OCI-LY3 (cell line): ENCODE measurements at regions not wholly inside any gene's neighbourhood (a gene's known extent, or its start where the extent isn't known, plus 50 kb on each side); places are given as distances from the start of the nearest gene placed in this dataset.

ENCODE experiments used
- H2AFZ ChIP-seq: fragments of 200-600, 300-600 bp; shearing (Covaris generic); 2 replicates; pipeline ENCODE4 v1.6.0; 2014; ENCODE audit warnings: antibody characterized with exemption, low read depth, low read length
- H3K27ac ChIP-seq: fragments of 200-600, 300-600 bp; sonication (generic); 2 replicates; pipeline ENCODE4 v1.5.1; 2014; ENCODE audit warnings: mild to moderate bottlenecking, low read length, moderate library complexity, mixed read lengths
- H3K27me3 ChIP-seq: fragments of 200-600, 300-600 bp; sonication (generic); 2 replicates; pipeline ENCODE4 v1.6.1; 2014; ENCODE audit warnings: low read depth, low read length, mixed read lengths
- H3K36me3 ChIP-seq: fragments of 200-600, 300-600 bp; sonication (generic); replicated peaks from 2 replicates; pipeline ENCODE3; 2014; ENCODE audit warnings: low read depth, low read length, mixed read lengths
- H3K4me1 ChIP-seq: fragments of 300-600, 200-600 bp; sonication (generic); 2 replicates; pipeline ENCODE4 v1.6.1; 2014; ENCODE audit warnings: low read length, mixed read lengths
- H3K4me2 ChIP-seq: fragments of 200-600, 300-600 bp; sonication (generic); 2 replicates; pipeline ENCODE4 v1.6.1; 2014; ENCODE audit warnings: low read length, mixed read lengths
- H3K4me3 ChIP-seq: fragments of 300-600, 200-600 bp; sonication (generic); 2 replicates; pipeline ENCODE4 v1.5.1; 2014; ENCODE audit warnings: antibody characterized with exemption, mild to moderate bottlenecking, low read length, moderate library complexity
- H3K79me2 ChIP-seq: fragments of 300-600, 200-600 bp; shearing (Covaris generic); 2 replicates; pipeline ENCODE4 v1.6.1; 2014; ENCODE audit warnings: mild to moderate bottlenecking, low read length, mixed read lengths
- H3K9ac ChIP-seq: fragments of 300-600, 200-600 bp; shearing (Covaris generic); 2 replicates; pipeline ENCODE4 v1.6.0; 2014; ENCODE audit warnings: mild to moderate bottlenecking, low read length, moderate library complexity
- H3K9me3 ChIP-seq: fragments of 200-600, 300-600 bp; shearing (Covaris generic); 2 replicates; pipeline ENCODE4 v1.6.1; 2014; ENCODE audit warnings: low read length, mixed read lengths; ENCODE audit not compliant: insufficient read depth
- H4K20me1 ChIP-seq: fragments of 200-600, 300-600 bp; sonication (generic); 2 replicates; pipeline ENCODE4 v1.6.1; 2016; ENCODE audit warnings: low read length, mixed read lengths; ENCODE audit not compliant: insufficient read depth
- EZH2phosphoT487 ChIP-seq: fragments of 200-600 bp; shearing (Covaris generic); IDR thresholded peaks from 2 replicates; pipeline ENCODE4 v1.6.1; 2018; ENCODE audit warnings: antibody characterized with exemption, mixed run types, low read depth
- TF ChIP-seq, protein P1 (sequence below): fragments of 200-600, 300-600 bp; sonication (generic); IDR thresholded peaks from 2 replicates; pipeline ENCODE4 v1.5.1; 2014; ENCODE audit warnings: antibody characterized with exemption, low read length, low read depth

DNA sequence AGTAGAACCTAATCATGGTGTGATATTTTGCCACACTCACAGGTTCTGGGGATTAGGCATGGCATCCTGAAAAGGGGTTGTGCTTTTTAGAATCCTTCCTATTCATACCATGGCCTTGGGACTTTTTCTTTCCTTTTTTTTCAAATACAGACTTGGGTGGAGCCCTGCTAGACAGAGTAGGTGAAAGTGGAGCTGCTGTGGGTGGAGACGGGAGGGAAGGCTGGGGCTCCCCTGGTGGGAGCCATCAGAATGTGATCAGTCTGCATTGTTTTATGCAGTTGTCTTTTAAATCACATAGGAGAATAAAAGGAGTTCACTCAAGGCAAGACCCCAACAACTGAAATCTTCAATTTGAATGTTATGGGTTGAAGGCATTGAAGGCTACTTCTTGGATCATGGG is 130.2 kb downstream of the VAPA start:
- H3K4me1 ChIP-seq = no peaks in the 10 kb centered on the region
- H3K27ac ChIP-seq = no peak overlapping the region
- H3K4me3 ChIP-seq = no peak overlapping the region
- no peaks in the 10 kb centered on the region for H4K20me1 ChIP-seq
- H3K36me3 ChIP-seq = no peaks in the 10 kb centered on the region
- no peaks in the 10 kb centered on the region for H3K79me2 ChIP-seq
- no peak overlapping the region for H3K4me2 ChIP-seq
- H3K9me3 ChIP-seq = no peaks in the 10 kb centered on the region
- no peak for TF ChIP-seq EZH2phosphoT487
- TF ChIP-seq, protein P1, sequence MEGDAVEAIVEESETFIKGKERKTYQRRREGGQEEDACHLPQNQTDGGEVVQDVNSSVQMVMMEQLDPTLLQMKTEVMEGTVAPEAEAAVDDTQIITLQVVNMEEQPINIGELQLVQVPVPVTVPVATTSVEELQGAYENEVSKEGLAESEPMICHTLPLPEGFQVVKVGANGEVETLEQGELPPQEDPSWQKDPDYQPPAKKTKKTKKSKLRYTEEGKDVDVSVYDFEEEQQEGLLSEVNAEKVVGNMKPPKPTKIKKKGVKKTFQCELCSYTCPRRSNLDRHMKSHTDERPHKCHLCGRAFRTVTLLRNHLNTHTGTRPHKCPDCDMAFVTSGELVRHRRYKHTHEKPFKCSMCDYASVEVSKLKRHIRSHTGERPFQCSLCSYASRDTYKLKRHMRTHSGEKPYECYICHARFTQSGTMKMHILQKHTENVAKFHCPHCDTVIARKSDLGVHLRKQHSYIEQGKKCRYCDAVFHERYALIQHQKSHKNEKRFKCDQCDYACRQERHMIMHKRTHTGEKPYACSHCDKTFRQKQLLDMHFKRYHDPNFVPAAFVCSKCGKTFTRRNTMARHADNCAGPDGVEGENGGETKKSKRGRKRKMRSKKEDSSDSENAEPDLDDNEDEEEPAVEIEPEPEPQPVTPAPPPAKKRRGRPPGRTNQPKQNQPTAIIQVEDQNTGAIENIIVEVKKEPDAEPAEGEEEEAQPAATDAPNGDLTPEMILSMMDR = no peak
- no peak overlapping the region for H2AFZ ChIP-seq
- H3K9ac ChIP-seq = no peak overlapping the region
- H3K27me3 ChIP-seq = no peaks in the 10 kb centered on the region

GRCh38 chr18:10045296-10045891 is 131.6 kb downstream of the VAPA start:
- Histone ChIP-seq H3K4me2 (no peak overlapping the region), H3K79me2 (no peaks in the 10 kb centered on the region), H3K4me3 (no peak overlapping the region), H2AFZ (no peak overlapping the region), H3K9me3 (no peaks in the 10 kb centered on the region), H4K20me1 (no peaks in the 10 kb centered on the region), H3K4me1 (no peaks in the 10 kb centered on the region), H3K27ac (no peak overlapping the region), H3K9ac (no peak overlapping the region), H3K27me3 (no peaks in the 10 kb centered on the region), H3K36me3 (no peaks in the 10 kb centered on the region)
- TF ChIP-seq EZH2phosphoT487 = no peak
- TF ChIP-seq, protein P1 = no peak

GRCh38 chr18:10046178-10046807 is 132.5 kb downstream of the VAPA start:
- Histone ChIP-seq H2AFZ (no peak overlapping the region), H3K27ac (no peak overlapping the region), H4K20me1 (no peaks in the 10 kb centered on the region), H3K4me2 (no peak overlapping the region), H3K79me2 (no peaks in the 10 kb centered on the region), H3K9ac (no peak overlapping the region), H3K36me3 (no peaks in the 10 kb centered on the region), H3K9me3 (no peaks in the 10 kb centered on the region), H3K4me1 (no peaks in the 10 kb centered on the region), H3K27me3 (no peaks in the 10 kb centered on the region), H3K4me3 (no peak overlapping the region)
- no peak for TF ChIP-seq EZH2phosphoT487
- TF ChIP-seq, protein P1 = no peak

DNA sequence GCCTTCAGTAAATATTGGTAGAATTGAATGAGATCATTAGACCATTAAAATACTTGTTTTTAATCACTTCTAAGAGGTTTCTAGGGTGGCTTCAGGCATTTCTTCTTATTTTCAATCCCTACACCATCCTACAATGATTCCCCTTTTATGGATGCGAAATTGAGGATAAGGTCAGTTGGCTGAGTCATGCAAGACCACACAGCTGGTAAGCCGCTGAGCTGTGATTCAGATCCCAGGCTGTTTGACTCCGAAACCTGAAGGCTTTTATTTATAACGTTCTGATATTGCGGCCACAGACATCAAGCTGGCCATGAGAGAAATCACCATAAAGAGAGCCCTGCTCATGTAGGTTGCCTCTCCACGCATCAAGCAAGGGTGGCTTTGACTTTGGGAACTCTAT is 133.4 kb downstream of the VAPA start:
- no peak for TF ChIP-seq EZH2phosphoT487
- TF ChIP-seq, protein P1 = no peak
- H4K20me1 ChIP-seq = no peaks in the 10 kb centered on the region

More for the DNA sequence above, 133.4 kb downstream of the VAPA start:
- H3K27me3 ChIP-seq = no peaks in the 10 kb centered on the region
- H3K79me2 ChIP-seq = no peaks in the 10 kb centered on the region
- no peaks in the 10 kb centered on the region for H3K36me3 ChIP-seq
- H3K27ac ChIP-seq = no peak overlapping the region
- no peak overlapping the region for H2AFZ ChIP-seq
- no peaks in the 10 kb centered on the region for H3K4me1 ChIP-seq
- H3K4me3 ChIP-seq = no peak overlapping the region
- H3K4me2 ChIP-seq = no peak overlapping the region
- H3K9ac ChIP-seq = no peak overlapping the region
- H3K9me3 ChIP-seq = no peaks in the 10 kb centered on the region
